HG03196 (cell line): ENCODE measurements at regions not wholly inside any gene's neighbourhood (a gene's known extent, or its start where the extent isn't known, plus 50 kb on each side); places are given as distances from the start of the nearest gene placed in this dataset.
"Not testable (repeated sequence)": the region's sequence is repeated elsewhere in the genome, so short reads cannot be mapped to it uniquely, and the experiment has no call there.

Source experiments
- ATAC-seq: cut with Tn5 transposase; IDR thresholded peaks from one replicate; pipeline ENCODE4 v1.9.1; 2021; ENCODE audit not compliant: unreplicated experiment

DNA sequence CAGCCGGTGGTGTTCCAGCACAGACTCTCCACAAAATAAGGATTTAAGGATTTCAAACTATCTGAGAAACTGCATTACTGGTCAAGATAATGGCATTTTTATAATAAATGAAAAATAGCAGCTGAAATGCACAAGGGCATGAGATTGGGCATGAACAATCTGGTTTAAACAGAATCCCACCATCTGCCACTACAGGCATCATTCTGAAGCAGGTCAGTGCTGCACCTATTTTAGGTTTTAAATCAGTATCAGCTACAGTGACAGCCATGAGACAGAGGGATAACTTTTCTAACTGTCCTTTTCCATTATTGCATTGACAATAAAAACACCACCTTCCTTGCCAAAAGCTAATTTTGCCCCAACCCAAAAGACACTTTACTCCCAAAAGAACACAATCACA is 186.8 kb downstream of the ETV1 start:
- no peak for ATAC-seq

DNA sequence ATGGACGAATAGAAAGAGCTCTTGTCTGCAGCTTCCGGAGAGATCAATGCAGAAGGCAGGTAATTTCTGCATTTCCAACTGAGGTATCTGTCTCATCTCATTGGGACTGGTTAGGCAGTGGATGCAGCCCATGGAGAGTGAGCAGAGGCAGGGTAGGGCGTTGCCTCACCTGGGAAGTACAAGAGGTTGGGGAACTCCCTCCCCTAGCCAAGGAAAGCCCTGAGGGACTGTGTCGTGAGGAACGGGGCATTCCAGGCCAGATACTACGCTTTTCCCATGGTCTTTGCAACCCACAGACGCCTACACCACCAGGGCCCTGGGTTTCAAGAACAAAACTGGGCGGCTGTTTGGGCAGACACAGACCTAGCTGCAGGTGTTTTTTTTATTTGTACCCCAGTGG is 186.3 kb downstream of the ETV1 start:
- no peak for ATAC-seq

DNA sequence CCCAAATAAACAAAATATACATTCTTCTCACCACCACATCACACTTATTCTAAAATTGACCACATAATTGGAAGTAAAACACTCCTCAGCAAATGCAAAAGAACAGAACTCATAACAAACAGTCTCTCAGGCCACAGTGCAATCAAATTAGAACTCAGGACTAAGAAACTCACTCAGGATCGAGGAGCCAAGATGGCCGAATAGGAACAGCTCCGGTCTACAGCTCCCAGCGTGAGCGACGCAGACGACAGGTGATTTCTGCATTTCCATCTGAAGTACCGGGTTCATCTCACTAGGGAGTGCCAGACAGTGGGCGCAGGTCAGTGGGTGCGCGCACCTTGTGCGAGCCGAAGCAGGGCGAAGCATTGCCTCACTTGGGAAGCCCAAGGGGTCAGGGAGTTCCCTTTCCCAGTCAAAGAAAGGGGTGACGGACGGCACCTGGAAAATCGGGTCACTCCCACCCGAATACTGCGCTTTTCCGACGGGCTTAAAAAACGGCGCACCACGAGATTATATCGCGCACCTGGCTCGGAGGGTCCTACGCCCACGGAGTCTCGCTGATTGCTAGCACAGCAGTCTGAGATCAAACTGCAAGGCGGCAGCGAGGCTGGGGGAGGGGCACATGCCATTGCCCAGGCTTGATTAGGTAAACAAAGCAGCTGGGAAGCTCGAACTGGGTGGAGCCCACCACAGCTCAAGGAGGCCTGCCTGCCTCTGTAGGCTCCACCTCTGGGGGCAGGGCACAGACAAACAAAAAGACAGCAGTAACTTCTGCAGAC is 183.2 kb downstream of the ETV1 start:
- not testable (repeated sequence) for ATAC-seq

DNA sequence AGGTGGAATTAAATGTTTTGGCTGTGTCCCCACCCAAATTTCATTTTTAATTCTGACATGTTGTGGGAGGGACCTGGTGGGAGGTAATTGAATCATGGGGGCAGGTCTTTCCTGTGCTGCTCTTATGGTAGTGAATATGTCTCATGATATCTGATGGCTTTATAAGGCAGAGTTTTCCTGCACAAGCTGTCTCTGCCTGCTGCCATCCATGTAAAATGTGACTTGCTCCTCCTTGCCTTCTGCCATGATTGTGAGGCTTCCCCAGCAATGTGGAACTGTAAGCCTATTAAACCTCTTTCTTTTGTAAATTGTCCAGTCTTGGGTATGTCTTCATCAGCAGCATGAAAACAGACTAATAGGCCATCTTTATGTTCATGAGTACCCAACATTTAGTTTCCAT is 172.2 kb downstream of the ETV1 start:
- not testable (repeated sequence) for ATAC-seq

DNA sequence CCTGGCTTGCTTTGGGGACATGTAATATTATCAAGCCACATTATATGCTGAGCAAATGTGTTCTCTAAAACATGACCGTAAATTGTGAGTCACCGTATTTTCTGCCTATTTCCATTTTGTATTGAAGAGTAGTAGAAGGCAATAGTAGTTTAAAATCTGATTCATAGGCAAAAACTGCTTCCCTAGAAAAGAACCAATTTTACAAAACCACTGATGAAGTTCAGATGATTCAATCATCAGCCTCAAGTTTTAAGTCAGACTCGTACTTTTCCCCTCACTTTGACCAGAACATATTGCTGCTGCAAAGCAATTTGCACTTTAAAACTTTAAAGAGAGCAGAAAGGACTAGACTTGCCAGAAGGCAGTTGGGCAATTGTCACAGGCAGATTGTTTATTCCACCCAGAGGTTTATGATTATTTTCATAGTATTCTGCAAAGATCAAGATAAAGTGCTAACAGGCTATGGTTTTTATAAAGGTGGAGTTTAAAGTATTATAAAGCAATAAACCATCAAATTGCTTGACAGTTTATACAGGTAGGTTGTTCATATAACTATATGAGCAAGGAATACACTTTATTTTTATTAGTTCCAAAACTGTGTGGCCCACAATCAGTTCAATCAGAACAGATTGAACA is 168.2 kb downstream of the ETV1 start:
- no peak for ATAC-seq

DNA sequence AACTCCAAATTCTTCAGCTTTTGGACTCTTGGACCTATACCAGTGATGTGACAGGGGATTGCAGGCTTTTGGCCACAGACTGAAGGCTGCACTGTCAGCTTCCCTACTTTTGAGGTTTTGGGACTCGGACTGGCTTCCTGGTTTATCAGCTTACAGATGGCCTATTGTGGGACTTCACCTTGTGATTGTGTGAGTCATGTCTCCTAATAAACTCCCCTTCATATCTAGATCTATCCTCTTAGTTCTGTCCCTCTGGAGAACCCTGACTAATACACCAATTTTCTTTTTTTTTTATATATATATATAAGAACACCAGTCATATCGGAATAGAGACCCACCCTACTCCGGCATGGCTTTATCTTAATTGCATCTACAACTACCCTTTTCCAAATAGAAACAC is 166.8 kb downstream of the ETV1 start:
- ATAC-seq: no peak

DNA sequence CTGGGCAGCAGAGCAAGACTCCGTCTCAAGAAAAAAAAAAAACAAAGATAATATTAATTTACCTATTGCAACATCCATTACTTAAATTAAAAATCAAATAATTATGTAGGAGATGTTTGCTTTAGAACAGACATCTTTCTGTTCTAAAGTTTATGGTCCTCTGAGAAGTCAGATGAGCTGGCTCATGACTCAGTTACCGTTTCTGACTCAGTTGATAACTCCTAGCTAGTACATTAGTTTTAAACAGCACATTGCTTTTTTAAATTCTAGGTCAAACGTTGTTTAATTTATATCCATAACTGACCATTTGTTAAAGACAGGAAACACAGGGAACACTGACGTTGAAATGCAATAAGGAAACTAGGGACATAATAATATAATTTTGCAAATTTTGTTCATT is 162.7 kb downstream of the ETV1 start:
- ATAC-seq: no peak

DNA sequence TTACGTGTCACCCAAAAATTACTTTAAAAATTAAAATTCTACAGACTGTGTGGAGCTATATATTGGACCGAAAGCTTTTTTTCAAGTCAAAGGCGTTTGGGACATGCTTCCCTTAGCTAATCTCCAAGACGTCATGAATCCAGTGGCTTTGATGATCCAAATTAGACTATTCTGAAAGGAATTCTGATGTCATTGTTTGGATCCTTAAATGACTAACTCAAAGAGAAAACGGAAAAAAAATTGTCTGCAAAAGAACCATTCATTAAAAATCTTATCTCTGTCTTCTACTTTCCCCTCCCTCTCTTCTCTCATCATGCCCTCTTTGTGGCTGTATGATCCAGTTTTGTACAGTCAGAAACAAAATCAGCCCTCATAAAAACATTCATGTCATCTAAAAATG is 161.8 kb downstream of the ETV1 start:
- no peak for ATAC-seq

DNA sequence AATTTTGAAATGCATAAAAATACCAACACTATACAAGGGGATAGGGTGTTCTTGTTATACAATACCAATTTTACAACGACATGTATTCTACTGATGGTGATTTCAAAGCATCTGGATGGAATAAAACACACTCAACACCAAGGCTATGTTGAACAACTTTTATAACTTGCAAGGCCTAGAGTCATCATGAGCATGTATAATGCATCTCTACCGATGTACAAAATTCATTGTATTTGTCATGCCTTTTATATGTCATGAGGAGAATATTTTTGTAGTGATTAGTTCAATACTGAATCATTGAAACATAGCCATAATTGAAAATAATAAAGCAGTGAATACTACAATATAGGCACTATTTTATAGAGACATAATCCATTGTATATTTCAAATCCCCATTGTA is 160.2 kb downstream of the ETV1 start:
- ATAC-seq: no peak

DNA sequence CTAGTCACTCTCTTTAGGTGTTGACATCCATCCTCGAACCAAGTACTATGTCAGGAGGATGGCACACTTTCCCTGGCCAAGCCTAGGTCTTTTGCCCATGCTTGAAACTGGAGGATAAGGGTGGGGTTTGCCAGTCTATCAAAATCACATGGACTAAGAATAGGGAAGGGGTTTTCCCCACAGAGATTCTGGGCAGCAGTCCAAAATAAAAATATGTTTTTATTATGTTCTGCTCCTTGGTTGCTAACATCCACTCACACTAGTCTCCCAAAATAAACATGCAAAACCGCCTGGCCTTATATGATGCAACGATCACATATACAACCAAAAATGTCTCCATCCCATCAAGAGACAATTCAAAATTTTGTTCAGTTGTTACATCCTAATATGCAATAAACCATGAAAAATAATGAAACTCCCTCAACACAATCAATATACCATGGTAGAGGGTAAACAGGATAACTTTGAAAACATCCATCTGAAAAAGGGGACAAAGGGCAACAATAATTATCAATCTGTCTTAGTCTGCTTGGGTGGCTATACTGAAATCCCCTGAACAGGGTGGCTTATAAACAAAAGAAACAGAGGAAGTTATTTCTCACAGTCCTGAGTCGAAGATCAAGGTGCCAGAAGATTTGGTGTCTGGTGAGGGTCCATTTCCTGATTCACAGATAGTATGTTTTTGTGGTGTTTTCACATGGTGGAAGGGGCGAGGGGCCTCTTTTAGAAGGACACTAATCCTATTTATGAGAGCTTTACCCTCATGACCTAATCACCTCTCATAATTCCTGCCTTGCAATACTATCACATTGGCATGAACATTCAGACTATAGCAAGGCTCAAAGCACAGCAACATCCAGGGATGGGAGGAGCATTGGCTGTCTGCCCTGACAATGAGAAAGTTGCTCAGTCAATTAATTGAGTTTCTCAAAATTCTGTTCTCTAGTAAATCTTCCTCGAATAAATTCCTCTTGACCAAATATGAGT is 159.3 kb downstream of the ETV1 start:
- ATAC-seq: no peak

DNA sequence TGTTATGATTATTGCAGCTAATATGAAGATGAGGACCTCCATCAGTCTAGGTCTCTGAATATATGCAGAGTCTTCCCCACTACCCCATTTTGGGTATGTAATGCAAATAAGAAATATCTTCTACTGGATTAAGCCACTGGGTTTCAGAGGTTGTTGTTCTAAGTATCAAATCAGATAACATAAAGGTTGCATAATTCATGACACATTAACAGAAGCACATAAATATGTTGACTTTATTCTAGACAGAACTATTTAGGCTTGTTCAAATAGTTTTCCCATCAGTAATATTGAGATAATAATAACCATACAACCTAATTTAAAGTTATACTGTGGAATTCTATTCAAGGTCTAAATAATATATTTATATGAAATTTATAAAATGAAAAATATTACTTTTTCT is 157.1 kb downstream of the ETV1 start:
- no peak for ATAC-seq

DNA sequence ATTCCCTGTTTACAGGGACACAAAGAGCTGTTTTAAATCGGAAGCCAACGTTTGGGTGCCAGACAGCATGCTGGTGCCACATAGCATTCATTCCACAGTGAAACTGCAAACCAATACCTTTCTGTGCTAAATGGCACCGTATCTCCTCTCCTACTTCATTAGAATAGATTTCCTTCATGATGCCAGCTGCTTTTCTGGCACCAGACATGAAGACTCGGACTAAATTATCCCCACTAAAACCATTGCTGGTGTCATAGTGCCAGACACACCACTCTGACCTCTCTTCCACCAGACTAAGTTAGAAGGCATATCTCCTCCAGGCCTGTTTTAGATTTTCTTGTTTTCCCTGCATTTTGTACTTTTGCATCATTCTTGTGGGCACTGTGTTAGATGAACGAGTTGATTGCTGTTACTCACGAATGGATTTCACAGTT is 155.1 kb downstream of the ETV1 start:
- ATAC-seq: no peak

DNA sequence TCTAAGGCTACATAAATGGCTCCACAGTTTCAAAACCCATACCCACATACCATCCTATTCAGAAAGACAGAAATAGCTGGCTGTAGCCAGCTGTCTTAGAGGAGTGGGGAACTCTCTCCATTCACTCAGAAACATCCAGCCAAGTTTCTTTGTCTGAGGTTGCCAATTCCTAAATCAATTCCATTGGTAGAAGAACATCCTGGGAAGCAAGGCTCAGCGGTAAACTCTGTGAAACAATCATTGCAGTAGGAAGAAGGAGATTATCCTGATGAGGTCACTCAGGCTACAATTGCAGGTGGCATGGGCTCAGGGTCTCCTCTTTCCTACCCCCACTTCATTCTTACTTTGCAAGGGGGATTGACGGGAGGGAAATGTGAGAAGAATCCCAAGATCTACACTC is 154.0 kb downstream of the ETV1 start:
- ATAC-seq: no peak

DNA sequence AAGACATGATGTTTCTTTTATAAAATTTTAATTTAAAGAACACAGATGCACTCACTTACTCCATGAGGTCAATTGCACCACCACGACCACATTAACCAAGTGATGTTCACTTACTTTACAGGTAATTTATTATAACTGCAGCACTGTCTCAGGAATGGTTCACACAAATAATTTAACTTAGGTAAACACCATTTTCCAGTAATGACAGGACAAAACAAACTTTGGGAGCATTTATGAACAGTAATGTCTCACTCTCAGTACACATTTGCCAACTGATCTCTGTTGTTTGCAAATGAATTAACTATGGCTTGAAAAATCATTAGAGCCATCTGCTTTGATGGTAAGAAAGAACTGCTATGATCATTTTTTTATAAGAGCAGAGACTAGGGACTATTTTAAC is 150.4 kb downstream of the ETV1 start:
- no peak for ATAC-seq
